M059J (cell line): ENCODE measurements at regions not wholly inside any gene's neighbourhood (a gene's known extent, or its start where the extent isn't known, plus 50 kb on each side); places are given as distances from the start of the nearest gene placed in this dataset.

Experiments used
- DNase-seq: peaks from one replicate; pipeline ENCODE4 v3.0.0-alpha.2; 2012; ENCODE audit warnings: low read depth

DNA sequence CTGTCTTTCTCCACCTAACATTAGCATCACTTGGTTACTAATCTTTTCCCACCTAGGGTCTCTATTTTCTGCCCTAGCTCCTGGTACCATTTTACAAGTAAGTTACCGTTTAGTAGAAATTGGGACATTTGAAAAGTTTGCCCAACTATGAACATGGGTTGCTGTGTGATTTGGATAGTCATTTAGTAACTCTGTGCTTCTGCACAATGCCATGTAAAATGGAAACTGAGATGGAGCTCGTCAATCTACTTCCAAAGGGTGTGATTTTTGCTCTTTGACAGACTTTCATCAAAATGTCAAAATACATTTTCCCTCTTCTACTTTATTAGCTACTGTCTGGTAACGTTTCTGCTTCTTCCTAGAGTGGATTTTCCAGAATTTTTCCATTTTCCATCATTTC, 381.5 kb upstream of the B3GALT2 start:
- no peak for DNase-seq

DNA sequence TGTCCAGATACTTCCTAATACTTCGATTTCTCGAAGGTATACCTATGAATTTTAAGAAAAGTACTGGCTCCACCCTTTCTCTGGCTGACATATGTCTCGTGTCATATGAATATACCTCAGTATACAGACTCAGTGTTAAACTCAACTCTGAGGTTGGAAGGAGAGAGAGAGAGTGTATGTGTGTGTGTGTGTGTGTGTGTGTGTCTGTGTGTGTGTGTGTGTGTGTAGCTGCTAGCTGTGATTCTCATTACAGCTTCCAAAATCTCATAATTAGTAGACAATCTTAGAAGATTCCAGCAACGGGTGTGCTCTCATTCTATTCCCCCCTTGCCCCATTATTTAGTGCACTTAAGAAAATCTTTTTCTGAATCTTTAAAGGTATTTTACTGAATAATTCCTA, 380.3 kb upstream of the B3GALT2 start:
- DNase-seq, result no peak

DNA sequence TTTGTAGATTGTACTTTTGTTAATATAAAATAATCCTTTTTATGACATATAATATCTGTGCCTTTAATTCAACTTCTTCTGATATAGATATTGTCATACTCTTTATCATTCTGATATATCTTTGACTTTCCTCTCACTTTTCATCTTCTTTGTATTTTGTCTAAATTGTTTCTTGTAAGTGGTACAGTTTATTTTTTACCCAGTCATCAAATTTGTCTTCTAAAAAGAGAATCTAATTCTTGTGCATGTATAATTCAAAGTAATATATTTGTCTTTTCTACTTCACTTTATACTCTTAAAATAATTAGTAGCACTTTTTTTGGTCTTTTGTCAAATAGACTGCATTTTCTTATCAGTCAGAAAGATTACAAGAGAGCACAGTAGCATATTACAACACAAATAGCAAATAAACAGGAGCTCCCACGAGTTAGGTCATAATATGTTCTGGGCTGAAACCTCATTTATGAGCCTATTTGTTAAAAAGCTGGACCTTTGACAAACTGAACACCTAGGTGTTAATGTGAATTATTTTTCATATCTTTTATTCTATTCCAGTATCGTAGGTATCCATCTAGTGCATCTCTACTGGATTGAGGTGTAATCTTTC, 379.7 kb upstream of the B3GALT2 start:
- DNase-seq, result no peak

DNA sequence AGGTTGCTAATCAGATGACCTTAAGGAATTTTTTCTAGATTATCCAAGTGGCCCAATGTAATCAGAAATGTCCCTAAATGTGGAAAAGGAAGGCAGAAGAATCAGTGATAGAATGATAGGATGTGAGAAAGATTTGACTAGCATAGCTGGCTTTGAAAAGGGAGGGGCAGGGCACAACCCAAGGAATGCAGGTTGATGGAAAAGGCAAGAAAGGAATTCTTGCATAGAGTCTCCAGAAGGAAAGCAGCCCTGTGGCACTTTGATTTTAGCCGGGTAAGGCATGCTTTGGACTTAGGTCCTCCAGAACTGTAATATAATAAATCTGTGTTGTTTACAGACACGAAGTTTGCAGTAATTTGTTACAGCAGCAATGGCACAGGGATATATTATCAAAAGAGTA, 375.7 kb upstream of the B3GALT2 start:
- no peak for DNase-seq

DNA sequence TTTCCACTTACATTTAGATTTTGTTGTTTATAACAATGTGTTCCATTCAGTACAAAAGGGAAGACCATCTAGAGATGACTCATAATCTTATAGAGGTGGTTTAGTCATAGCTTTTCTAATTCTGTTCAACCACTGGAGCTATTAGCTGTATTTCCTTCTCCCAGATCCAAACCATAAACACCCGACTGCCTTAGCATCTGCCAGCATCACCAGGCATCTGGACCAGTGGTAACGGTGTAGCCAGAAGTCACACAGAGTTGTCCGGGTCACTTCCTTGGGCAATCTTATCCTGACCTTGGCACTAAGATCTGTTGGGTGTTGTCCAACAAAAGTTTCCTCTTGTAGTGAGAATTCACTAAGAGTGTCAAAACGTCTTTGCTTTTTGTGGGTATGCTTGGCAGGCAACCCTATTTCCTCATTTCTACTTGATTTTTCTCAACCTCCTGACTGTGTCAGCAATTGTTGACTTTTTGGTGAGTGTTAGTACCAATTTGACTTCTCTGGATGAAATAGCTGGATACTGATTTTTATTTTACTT, 372.1 kb upstream of the B3GALT2 start:
- DNase-seq, result peak; percentile 93

DNA sequence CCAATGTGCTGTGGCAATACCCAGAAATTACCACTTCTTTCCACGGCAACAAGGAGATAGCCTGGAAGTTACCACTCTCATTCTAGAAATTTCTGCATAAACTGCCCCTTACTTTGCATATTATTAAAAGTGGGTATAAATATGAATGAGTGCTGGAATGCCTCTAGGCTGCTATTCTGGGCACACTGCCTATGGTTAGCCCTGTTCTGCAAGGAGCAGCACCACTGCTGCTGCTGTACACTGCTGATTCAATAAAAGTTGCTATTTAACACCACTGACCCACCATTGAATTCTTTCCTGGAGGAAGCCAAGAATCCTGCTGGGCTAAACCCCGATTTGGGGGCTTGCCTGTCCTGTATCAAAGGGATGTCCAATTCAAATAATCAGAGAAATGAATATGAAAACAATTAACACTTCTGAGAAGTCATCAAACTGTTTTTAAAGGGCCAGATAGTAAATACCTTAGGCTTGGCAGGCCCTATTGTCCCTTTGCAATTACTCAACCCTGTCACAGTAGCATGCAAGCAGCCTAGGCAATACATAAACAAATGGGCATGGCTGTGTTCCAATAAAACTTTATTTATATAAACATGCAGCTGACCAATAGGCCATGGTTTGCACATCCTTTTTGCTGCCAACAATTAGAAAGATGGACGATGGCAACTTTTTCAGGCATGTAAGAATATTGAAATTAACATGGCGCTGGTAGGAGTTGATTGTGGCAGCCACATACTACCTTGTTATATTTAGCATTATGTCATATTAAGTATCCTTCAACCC, 369.4 kb upstream of the B3GALT2 start:
- DNase-seq, result peak; percentile 35

DNA sequence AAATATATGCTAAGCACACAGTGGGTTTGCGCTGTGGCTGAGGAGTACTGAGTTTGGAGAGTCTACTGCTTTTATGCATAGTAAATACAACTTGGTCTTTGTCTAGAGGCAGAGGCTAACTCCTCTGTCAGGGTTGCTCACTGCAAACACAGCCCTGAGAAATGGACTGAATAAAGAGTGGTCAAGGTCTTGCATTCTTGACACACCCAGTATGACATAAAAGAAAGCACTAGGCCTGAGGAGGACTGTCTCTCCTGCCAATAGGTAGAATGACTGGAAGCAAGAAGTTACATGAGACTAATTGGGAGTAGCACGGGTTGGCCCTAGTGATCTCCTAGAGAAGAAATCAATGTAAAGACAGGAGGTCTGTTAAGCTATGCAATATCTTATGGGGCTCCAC, 367.2 kb upstream of the B3GALT2 start:
- no peak for DNase-seq

DNA sequence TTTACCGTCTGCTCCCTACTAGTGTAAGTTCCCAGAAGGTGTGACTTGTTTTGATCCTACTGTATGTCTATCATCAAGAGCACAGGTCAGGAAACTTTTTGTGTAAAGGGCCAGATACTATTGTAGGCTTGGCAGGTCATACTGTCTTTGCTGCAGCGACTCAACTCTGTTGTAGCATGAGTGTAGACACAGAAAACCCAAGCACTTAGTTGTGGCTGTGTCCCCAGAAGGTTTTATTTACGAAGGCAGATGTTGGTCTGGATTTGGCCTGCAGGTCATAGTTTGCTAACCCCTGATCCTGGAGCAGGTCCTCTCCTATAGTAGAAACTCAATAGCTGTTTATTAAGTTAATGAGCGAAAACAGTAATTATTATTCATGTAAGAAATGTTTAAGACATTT, 365.9 kb upstream of the B3GALT2 start:
- DNase-seq, result no peak

DNA sequence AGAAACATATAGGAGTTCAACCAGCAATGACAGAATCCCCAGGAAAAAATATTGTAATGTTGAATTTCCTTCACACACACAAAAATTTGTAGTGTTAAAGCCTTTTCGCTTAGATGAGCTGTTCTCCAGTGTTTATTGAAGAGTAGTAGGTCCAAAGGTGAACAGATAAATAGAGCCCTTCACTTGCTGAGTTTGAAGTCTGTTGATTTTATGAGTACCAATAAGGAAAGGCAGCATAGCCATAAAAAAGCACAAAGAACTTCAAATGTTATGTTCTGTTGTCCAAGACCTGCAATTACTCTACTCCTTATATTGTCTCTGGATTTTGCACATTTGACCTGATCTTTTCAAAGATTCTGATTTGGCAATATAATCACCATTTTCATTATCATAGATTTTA, 362.7 kb upstream of the B3GALT2 start:
- DNase-seq, result no peak

DNA sequence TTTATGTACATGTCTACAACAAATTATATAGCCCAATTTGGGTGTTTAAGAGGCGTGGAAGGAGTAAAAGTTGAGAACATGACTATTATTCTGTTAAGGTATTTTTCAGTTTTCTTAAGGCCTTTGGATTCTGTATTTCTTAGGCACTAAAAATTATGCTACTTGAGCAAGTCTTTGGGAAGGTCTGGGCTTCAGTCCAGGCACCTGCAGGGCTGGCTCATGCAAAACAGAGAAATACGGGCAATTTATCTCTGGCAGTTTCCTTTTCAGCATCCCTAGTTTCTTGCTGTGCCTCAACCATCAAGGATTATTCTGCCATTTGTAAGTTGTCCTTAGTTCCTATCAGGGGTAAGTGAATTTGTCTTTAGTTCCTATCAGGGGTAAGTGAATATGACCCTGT, 358.8 kb upstream of the B3GALT2 start:
- DNase-seq, result no peak

DNA sequence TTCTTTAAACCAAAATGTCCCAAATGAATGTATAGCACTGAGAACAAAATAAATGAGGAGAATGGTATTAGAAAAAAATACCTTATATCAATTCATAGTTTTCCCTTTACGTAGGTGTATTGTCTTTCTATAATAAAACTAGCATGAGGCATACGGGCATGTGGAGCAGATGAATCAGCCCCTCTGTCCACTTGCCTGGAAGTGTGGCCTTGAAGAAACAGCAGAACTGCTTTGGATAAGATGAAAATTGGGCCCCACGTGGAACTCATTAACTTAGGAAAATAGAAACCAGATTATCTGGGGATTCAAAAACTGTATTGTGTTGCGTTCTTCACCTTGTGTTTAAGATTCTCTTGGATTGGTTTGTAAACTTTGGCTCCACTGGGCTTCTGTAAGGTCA, 356.8 kb upstream of the B3GALT2 start:
- DNase-seq, result no peak

DNA sequence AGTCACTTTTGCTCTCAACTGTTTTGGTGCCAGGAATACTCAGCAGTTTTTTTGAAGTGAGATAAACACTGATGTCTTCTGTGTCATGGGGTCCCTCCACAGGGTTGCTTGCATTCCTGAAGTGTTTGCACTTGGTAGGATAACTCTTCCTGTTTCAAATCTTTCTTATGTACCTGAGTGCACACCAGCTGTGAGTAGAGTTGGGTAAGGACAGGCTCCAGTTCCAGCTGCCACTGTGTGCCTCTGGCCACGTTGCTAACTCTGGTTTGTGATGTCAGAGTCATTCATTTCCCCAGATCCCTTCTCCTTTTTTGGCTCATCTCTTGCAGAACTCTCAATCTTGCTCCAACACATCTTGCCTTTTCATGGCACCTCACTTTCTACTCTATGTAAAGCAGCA, 356.3 kb upstream of the B3GALT2 start:
- no peak for DNase-seq

DNA sequence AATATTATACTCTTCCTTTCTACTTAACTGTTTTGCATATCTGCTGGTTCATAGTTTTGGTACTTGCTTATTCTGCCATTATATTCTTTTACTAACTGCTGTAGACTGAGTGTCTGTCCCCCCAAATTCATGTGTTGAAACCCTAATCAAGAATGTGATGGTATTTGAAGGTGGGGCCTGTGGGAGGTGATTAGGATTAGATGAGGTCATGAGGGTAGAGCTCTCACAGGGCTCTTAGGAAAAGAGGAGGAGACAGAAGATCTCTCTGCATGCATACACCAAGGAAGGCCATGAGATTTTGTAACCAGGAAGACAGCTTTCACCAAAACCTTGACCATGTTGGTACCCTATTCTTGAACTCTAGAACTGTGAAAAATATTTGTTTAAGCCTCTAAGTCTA, 354.1 kb upstream of the B3GALT2 start:
- DNase-seq, result no peak

DNA sequence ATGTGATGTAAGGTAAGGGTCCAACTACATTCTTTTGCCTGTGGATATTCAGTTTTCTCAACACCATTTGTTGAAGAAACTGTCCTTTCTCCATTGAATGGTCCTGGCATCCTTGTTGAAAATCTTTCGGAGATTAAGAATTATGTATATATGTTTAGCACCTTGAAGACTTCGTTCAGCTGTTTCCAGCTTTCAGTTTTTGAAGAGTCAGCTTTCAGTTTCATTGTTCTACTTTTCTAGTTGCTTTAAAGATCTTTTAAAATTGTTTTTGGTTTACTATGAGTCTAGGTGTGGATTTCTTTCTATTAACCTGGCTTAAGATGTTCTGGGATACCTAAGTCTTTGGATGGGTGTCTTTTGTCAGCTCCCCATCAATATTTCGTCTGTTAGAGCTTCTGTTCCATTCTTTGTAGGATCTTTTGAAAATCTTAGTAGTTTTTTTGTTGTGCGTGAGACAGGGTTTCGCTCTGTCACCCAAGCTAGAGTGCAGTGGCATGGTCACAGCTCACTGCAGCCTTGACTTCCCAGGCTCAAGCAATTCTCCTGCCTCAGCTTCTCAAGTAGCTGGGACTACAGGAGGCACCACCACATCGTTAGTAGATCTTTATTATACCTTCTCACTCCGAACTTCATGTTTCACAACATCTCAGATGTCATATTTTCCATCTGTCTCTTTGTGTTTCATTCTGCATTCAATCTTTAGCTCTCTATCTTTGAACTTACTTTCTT, 353.5 kb upstream of the B3GALT2 start:
- DNase-seq, result no peak

DNA sequence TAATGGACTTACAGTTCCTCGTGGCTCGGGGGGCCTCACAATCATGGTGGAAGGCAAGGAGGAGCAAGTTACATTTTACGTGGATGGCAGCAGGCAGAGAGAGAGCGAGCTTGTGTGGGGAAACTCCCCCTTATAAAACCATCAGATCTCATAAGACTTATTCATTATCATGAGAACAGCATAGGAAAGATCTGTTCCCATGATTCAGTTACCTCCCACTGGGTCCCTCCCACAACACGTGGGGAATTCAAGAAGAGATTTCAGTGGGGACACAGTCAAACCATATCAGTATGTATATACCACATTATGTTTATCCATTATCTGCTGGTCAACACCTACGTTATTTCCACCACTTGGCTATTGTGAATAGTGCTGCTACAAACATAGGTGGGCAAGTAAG, 352.3 kb upstream of the B3GALT2 start:
- DNase-seq, result no peak

DNA sequence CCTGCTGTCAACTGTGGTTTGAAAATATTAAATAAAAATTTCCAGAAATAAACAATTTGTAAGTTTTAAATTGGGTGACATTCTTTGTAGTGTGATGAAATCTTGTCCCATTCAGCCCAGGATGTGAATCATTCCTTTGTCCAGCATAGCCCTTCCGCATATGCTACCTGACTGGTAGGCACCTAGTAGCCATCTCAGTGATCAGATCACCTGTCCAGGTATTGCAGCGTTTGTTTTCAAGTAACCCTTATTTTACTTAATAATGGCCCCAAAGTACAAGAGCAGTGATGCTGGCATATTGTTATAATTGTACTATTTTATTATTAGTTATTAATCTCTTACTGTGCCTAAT, 351.6 kb upstream of the B3GALT2 start:
- DNase-seq, result peak; percentile 28

DNA sequence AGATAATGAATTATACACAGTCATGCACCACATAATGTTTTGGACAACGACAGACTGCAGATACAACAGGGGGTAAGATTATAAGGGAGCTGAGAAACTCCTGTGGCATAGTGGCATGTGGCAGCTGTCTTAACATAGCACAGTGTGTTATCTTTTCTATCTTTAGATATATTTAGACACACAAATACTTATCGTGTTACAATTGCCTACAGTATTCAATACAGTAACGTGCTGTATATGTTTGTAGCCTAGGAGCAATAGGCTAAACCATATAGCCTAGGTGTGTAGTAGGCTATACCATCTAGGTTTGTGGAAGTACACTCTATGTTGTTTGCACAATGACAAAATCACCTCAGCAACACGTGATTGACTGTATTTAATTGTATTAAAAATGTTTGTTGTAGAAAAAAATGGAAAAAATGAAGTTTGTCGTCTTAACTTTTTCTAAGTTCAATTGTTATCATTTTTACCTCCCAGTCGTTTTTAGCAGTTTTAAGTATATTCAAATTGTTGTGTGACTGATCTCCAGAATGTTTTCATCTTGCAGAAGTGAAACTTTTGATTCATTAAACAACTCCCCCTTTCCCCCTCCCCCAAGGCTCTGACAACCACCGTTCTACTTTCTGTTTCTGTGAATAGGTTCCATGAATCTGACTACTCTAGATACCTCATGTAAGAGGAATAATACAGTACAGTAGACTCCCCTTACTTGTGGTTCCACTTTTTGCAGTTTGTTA, 351.0 kb upstream of the B3GALT2 start:
- peak; percentile 40 for DNase-seq

DNA sequence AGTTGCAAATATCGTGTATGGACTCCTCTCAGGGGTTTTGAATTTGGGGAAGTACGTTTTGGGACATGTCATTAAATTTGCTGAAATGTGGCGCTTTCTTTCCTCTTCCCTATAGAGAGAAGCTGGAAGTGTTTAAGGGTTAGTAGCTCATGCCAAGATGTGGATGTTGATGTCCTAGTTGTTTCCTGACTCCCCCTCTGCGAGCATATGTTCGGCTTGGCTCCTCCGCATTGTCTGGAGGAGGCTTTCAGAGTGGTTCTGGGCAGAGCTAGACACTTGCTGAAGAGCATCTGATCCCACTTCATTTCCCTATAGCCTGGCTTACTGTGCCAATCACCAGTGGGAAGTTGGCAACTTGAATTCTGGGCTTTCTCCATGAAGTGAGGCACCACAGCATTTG, 347.4 kb upstream of the B3GALT2 start:
- no peak for DNase-seq

DNA sequence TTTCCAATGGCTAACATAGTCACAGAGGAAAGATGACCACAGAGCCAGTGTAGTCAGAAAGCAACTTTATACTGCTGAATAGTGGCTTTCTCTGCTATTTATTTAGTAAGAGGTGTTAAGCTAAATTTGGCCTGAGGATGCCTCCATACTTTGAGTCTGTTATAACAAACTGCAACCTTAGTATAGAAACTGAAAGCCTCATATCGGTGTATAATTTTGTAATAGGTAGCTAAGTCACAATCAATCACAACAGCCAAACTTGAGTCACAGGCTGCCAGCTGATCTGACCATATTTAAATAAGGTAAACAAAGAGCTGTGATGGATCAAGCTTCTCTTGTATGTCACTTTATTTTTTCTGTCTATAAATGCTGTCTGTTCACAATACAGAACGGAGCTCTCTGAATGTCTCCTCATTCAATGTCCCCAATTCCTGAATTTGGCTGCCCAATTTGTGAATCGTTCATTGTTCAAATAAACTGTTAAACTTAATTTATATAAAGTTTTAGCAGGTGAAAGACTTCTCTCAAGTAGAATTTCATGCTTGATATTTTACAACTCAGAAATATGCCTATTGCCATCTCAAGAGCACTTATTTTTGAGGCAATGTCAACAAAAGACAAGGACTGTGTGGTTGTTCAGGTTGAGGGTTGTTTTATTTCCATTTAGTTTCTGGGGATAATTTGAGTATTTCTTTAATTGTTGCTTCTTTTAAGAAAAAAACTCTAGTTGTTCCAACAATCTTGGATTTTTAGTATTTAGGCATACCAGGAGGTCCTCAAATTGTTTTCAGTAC, 339.7 kb upstream of the B3GALT2 start:
- DNase-seq, result no peak

DNA sequence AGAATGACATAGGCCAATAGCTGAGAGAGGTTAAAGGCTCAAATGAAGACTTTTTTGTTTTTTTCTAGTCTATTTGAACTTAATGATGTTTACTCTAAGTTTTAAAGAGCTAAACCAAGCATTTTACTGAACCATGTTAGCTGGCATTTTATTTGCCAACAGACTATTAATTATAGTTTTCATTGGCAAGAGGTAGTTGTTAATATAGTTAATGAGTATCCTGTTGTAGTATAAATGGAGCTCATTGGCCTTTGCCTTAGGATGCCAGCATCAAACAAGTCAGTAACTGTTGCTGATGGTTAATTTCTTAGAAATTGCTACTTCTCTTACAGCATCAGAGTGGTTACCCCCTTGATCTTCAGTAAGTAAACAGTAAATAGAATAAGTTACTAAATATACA, 339.0 kb upstream of the B3GALT2 start:
- no peak for DNase-seq

DNA sequence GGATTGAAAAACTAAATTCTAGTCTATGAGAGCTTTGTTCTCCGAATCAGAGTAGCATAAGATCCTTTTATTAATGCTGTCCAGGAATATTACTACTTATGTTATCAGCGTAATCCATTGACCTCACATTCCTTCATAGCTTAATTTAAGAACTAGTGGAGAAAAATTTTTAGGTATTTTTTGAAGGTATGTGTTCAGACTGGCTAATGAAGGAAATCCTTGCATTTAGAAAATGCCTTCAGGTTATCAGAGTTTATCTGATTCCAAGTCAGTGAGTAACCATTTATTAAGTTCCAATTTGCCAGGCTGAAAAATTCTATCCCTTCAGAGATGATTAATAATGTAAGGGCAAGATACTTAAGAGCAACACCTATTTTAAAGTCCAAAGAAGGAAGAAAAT, 338.2 kb upstream of the B3GALT2 start:
- no peak for DNase-seq

DNA sequence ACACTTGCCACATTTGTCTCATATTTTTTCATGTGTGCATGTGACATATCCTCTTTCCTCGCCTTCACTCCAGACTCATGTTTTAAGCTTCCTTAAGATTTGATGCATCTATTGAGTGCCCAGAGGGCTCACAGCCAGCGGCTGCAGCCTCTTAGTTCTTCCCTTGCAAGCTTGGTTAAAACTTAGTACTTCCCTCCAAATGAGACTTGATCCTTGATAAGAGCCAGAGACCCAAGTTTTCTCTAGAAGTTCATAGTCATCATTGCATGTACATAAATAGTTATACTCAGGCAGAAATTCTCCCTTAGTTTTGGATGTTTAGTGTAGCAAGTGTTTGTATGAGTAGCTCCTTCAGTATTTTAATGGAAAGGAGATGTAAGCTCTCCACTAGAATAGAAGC, 337.6 kb upstream of the B3GALT2 start:
- DNase-seq, result no peak
